ENCODE measurements at regions not wholly inside any gene's neighbourhood (a gene's known extent, or its start where the extent isn't known, plus 50 kb on each side); places are given as distances from the start of the nearest gene placed in this dataset.
"Not testable (repeated sequence)": the region's sequence is repeated elsewhere in the genome, so short reads cannot be mapped to it uniquely, and the experiment has no call there.

DNA sequence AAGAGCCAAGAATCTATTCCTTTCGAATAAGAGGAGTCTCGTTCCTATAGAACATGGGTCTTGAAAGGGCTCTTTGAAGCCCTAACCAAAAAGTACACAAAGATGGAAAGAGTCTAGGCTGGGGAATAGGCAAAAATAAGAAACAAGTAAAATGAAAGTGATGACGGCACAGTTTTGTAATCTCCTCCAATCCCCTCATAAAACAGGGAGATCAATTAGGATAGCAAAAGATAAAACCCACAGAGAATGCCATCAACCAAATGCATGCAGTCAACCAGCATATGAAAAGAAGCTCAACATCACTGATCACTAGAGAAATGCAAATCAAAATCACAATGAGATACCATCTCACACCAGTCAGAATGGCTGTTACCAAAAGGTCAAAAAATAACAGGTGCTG, 122.4 kb upstream of the LSM14A start:
- ATAC-seq (no peak), DNase-seq (no peak)
- H3K36me3 ChIP-seq: no peaks in the 10 kb centered on the region
- in situ Hi-C loops (cut with MboI; ENCODE audit: low sequenced_read_pairs in 4 of 4): loop anchor here in 1 of 4 donors (10.0 kb wide), 1 partner anchor 95 kb away; no protein-coding TSS in a partner anchor
- intact Hi-C loops (cut with DNase I; ENCODE audit: low total_unique reads): no loop called here
- peaks cover 0 to 3% (median 0%) of the 10 kb centered on the region in 3 donors for H3K27me3 ChIP-seq
- TF ChIP-seq, protein P1, sequence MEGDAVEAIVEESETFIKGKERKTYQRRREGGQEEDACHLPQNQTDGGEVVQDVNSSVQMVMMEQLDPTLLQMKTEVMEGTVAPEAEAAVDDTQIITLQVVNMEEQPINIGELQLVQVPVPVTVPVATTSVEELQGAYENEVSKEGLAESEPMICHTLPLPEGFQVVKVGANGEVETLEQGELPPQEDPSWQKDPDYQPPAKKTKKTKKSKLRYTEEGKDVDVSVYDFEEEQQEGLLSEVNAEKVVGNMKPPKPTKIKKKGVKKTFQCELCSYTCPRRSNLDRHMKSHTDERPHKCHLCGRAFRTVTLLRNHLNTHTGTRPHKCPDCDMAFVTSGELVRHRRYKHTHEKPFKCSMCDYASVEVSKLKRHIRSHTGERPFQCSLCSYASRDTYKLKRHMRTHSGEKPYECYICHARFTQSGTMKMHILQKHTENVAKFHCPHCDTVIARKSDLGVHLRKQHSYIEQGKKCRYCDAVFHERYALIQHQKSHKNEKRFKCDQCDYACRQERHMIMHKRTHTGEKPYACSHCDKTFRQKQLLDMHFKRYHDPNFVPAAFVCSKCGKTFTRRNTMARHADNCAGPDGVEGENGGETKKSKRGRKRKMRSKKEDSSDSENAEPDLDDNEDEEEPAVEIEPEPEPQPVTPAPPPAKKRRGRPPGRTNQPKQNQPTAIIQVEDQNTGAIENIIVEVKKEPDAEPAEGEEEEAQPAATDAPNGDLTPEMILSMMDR (IDR thresholded peaks at IDR 0.05 in 4 of 5, conservative IDR thresholded peaks at IDR 0.05 in 1 of 5): no peak
- no peak for TF ChIP-seq POLR2A (IDR thresholded peaks at IDR 0.05)
- H3K9me3 ChIP-seq: no peaks in the 10 kb centered on the region
- no peak overlapping the region for H3K4me3 ChIP-seq
- H3K27ac ChIP-seq: no peak overlapping the region
- no peaks in the 10 kb centered on the region for H3K4me1 ChIP-seq

DNA sequence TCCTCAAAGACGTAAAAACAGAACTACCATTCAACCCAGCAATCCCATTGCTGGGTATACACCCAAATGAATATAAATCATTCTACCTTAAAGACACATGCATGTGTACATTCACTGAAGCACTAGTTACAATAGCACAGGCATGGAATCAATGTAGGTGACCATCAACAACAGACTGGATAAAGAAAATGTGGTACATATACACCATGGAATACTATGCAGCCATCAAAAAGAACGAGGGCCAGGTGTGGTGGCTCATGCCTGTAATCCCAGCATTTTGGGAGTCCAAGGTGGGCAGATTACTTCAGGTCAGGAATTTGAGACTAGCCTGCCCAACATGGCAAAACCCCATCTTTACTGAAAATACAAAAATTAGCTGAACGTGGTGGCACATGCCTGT, 121.9 kb upstream of the LSM14A start:
- H3K9me3 ChIP-seq; H3K27me3 ChIP-seq; ATAC-seq; H3K36me3 ChIP-seq; intact Hi-C loops (cut with DNase I; ENCODE audit: low total_unique reads); DNase-seq; H3K27ac ChIP-seq; H3K4me3 ChIP-seq; in situ Hi-C loops (cut with MboI; ENCODE audit: low sequenced_read_pairs in 4 of 4); H3K4me1 ChIP-seq: not testable (repeated sequence)

DNA sequence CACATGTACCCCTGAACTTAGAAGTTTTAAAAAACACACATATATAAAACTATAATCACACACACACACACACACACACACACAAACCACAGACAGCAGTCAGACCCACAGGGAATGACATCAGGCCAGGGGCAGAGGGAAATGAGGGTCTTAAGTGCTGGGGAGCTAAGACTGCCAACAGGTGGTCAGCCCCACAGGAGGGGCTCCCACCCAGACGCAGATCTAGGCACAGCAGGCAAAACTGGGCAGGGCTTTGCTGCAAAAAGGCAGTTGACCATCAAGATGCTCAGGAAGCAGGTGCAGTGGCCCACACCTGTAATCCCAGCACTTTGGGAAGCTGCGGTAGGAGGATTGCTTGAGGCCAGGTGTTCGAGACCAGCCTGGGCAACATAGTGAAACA, 121.0 kb upstream of the LSM14A start:
- DNase-seq: no peak
- TF ChIP-seq POLR2A (IDR thresholded peaks at IDR 0.05): no peak
- TF ChIP-seq, protein P1 (IDR thresholded peaks at IDR 0.05 in 4 of 5, conservative IDR thresholded peaks at IDR 0.05 in 1 of 5): no peak
- Histone ChIP-seq H3K27me3 (peaks cover 0 to 3% (median 0%) of the 10 kb centered on the region in 3 donors), H3K27ac (no peak overlapping the region), H3K4me1 (no peaks in the 10 kb centered on the region), H3K36me3 (no peaks in the 10 kb centered on the region), H3K4me3 (no peak overlapping the region), H3K9me3 (no peaks in the 10 kb centered on the region)
- in situ Hi-C loops (cut with MboI; ENCODE audit: low sequenced_read_pairs in 4 of 4): no loop called here
- intact Hi-C loops (cut with DNase I; ENCODE audit: low total_unique reads): no loop called here
- no peak for ATAC-seq

DNA sequence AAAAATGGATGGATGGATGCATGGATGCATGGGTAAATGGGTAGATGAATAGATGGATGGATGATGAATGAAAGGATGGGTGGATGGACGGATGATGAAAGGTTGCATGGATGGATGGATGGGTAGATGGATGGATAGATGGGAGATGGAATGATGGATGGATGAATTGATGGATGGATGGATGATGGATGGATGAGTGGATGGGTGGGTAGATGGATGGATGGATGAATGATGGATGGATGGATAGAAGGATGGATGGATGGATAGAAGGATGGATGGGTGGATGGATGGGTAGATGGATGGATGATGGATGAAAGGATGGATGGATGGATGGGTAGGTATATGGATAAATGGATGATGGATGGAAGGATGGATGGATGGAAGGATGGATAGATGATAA, 115.1 kb upstream of the LSM14A start:
- Histone ChIP-seq H3K36me3 (no peaks in the 10 kb centered on the region), H3K27me3 (no peaks in the 10 kb centered on the region), H3K4me1 (no peaks in the 10 kb centered on the region), H3K9me3 (no peaks in the 10 kb centered on the region), H3K27ac (no peak overlapping the region), H3K4me3 (no peak overlapping the region)
- DNase-seq (no peak), ATAC-seq (no peak)
- intact Hi-C loops (cut with DNase I; ENCODE audit: low total_unique reads): no loop called here
- no peak for TF ChIP-seq POLR2A (IDR thresholded peaks at IDR 0.05)
- TF ChIP-seq, protein P1 (IDR thresholded peaks at IDR 0.05 in 4 of 5, conservative IDR thresholded peaks at IDR 0.05 in 1 of 5): no peak
- in situ Hi-C loops (cut with MboI; ENCODE audit: low sequenced_read_pairs in 4 of 4): no loop called here

DNA sequence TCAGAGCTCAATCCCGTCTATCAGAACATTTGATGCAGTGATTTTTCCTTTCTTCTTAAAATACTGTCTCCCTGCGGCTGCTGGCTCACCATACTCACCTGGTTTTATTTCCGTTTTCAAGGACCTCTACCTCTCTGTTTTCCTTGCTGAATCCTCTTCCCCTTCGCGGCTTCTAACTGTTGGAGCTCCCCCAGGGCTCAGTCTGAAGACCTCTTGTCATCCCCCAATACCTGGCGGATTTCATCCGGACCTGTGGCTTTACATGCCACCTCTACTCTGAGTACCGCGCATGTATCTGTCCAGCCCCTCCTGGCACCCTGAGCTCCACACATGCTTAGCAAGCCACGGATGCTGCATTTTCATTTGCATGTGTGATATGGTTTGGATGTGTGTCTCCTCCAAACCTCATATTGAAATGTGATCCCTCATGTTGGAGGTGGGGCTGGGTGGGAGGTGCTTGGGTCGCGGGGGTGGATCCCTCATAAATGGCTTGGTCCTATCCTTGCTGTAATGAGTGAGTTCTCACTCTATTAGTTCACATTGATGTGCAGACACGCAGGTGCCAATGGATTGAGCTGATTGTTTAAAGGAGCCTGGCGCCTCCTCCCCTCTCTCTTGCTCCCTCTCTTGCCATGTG, 106.2 kb upstream of the LSM14A start:
- H3K27me3 ChIP-seq: peaks cover 0 to 7% (median under 1%) of the 10 kb centered on the region in 3 donors
- H3K27ac ChIP-seq: no peak overlapping the region
- DNase-seq (no peak), ATAC-seq (no peak)
- intact Hi-C loops (cut with DNase I; ENCODE audit: low total_unique reads) (no loop called here), in situ Hi-C loops (cut with MboI; ENCODE audit: low sequenced_read_pairs in 4 of 4) (no loop called here)
- H3K9me3 ChIP-seq: no peaks in the 10 kb centered on the region
- H3K4me1 ChIP-seq: no peaks in the 10 kb centered on the region
- H3K4me3 ChIP-seq: no peak overlapping the region
- TF ChIP-seq POLR2A (IDR thresholded peaks at IDR 0.05): no peak
- TF ChIP-seq, protein P1 (IDR thresholded peaks at IDR 0.05 in 4 of 5, conservative IDR thresholded peaks at IDR 0.05 in 1 of 5): no peak
- H3K36me3 ChIP-seq: no peaks in the 10 kb centered on the region
